ENCODE measurements at regions not wholly inside any gene's neighbourhood (a gene's known extent, or its start where the extent isn't known, plus 50 kb on each side); places are given as distances from the start of the nearest gene placed in this dataset.

- no peaks in the 10 kb centered on the region for H3K9me3 ChIP-seq (ENCODE audit: control insufficient read depth, insufficient read depth, low read length)
- Mint-ChIP-seq H3K4me3 (no peak overlapping the region), H3K9me3 (no peaks in the 10 kb centered on the region), H3K4me1 (no peaks in the 10 kb centered on the region), H3K27ac (no peak overlapping the region), H3K27me3 (ENCODE audit: low read depth in 2 of 2) (peaks cover 5 to 28% of the 10 kb centered on the region in 2 donors), H3K36me3 (no peaks in the 10 kb centered on the region)
- intact Hi-C loops (cut with micrococcal nuclease): no loop called here
- H3K27ac ChIP-seq (ENCODE audit: low read length): no peak overlapping the region
- no peaks in the 10 kb centered on the region for H3K27me3 ChIP-seq (ENCODE audit: control insufficient read depth, insufficient read depth, low read length)
- ATAC-seq (no peak), DNase-seq (no peak)
- no peaks in the 10 kb centered on the region for H3K36me3 ChIP-seq (ENCODE audit: control insufficient read depth, insufficient read depth, low read length)
- 90% methylated on average over 1 of the region's 1 CpG for WGBS (ENCODE audit: insufficient coverage)
- TF ChIP-seq CTCF (IDR thresholded peaks at IDR 0.05): no peak
- H3K4me3 ChIP-seq (ENCODE audit: low read length): no peak overlapping the region
- H3K4me1 ChIP-seq (ENCODE audit: control insufficient read depth, insufficient read depth, low read length): no peaks in the 10 kb centered on the region
Measured at GRCh38 chr2:196426122-196426521, 213.4 kb upstream of the CCDC150 start.

GRCh38 chr2:196427986-196428634 lies 211.4 kb upstream of the CCDC150 start:
- Mint-ChIP-seq H3K4me3 (no peak overlapping the region), H3K36me3 (no peaks in the 10 kb centered on the region), H3K9me3 (no peaks in the 10 kb centered on the region), H3K27ac (no peak overlapping the region), H3K27me3 (ENCODE audit: low read depth in 2 of 2) (peaks cover 7 to 37% of the 10 kb centered on the region in 2 donors), H3K4me1 (no peaks in the 10 kb centered on the region)
- intact Hi-C loops (cut with micrococcal nuclease): no loop called here
- no peaks in the 10 kb centered on the region for H3K36me3 ChIP-seq (ENCODE audit: control insufficient read depth, insufficient read depth, low read length)
- H3K9me3 ChIP-seq (ENCODE audit: control insufficient read depth, insufficient read depth, low read length): no peaks in the 10 kb centered on the region
- DNase-seq: no peak
- peaks cover 2% of the 10 kb centered on the region for H3K27me3 ChIP-seq (ENCODE audit: control insufficient read depth, insufficient read depth, low read length)
- no peak for TF ChIP-seq CTCF (IDR thresholded peaks at IDR 0.05)
- no peak for ATAC-seq
- no peak overlapping the region for H3K27ac ChIP-seq (ENCODE audit: low read length)
- no peak overlapping the region for H3K4me3 ChIP-seq (ENCODE audit: low read length)
- 8% methylated on average over 2 of the region's 2 CpGs for WGBS (ENCODE audit: insufficient coverage)
- no peaks in the 10 kb centered on the region for H3K4me1 ChIP-seq (ENCODE audit: control insufficient read depth, insufficient read depth, low read length)

- WGBS (ENCODE audit: insufficient coverage): no CpG with 5 or more reads among the region's 2 CpGs
- Histone ChIP-seq H3K27me3 (ENCODE audit: control insufficient read depth, insufficient read depth, low read length) (peaks cover 2% of the 10 kb centered on the region), H3K9me3 (ENCODE audit: control insufficient read depth, insufficient read depth, low read length) (no peaks in the 10 kb centered on the region), H3K4me1 (ENCODE audit: control insufficient read depth, insufficient read depth, low read length) (no peaks in the 10 kb centered on the region), H3K4me3 (ENCODE audit: low read length) (no peak overlapping the region), H3K36me3 (ENCODE audit: control insufficient read depth, insufficient read depth, low read length) (no peaks in the 10 kb centered on the region), H3K27ac (ENCODE audit: low read length) (no peak overlapping the region)
- Mint-ChIP-seq H3K4me1 (no peaks in the 10 kb centered on the region), H3K36me3 (no peaks in the 10 kb centered on the region), H3K4me3 (no peak overlapping the region), H3K9me3 (no peaks in the 10 kb centered on the region), H3K27me3 (ENCODE audit: low read depth in 2 of 2) (peaks cover 7 to 43% of the 10 kb centered on the region in 2 donors), H3K27ac (no peak overlapping the region)
- TF ChIP-seq CTCF (IDR thresholded peaks at IDR 0.05): no peak
- intact Hi-C loops (cut with micrococcal nuclease): no loop called here
- no peak for DNase-seq
- ATAC-seq: no peak
Measured at GRCh38 chr2:196431076-196431475, 208.4 kb upstream of the CCDC150 start.

DNA sequence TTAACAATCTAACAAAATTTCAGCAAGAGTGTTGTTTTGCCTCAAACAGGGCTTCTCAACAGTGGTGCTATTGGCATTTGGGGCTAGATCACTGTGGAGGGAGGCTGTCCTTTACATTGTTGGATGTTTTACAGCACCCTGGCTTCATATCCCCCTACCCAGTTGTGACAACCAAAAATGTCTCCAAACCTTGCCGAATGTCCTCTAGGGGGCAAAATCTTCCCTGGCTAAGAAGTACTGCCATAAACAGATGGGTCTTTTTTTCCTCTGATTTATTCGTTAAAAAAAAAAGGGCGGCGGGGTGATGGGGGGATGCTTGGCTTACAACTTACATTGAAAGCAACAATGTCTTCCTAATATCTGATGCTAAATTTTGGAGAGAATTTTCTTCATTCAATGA lies 207.6 kb upstream of the CCDC150 start:
- peaks cover 2% of the 10 kb centered on the region for H3K27me3 ChIP-seq (ENCODE audit: control insufficient read depth, insufficient read depth, low read length)
- DNase-seq: no peak
- Mint-ChIP-seq H3K4me1 (no peaks in the 10 kb centered on the region), H3K27me3 (ENCODE audit: low read depth in 2 of 2) (peaks cover 10 to 47% of the 10 kb centered on the region in 2 donors), H3K27ac (no peak overlapping the region), H3K36me3 (no peaks in the 10 kb centered on the region), H3K4me3 (no peak overlapping the region), H3K9me3 (no peaks in the 10 kb centered on the region)
- ATAC-seq: no peak
- intact Hi-C loops (cut with micrococcal nuclease): no loop called here
- H3K4me3 ChIP-seq (ENCODE audit: low read length): no peak overlapping the region
- no peaks in the 10 kb centered on the region for H3K36me3 ChIP-seq (ENCODE audit: control insufficient read depth, insufficient read depth, low read length)
- 54% methylated on average over 1 of the region's 4 CpGs for WGBS (ENCODE audit: insufficient coverage)
- no peak for TF ChIP-seq CTCF (IDR thresholded peaks at IDR 0.05)
- H3K27ac ChIP-seq (ENCODE audit: low read length): no peak overlapping the region
- no peaks in the 10 kb centered on the region for H3K4me1 ChIP-seq (ENCODE audit: control insufficient read depth, insufficient read depth, low read length)
- H3K9me3 ChIP-seq (ENCODE audit: control insufficient read depth, insufficient read depth, low read length): no peaks in the 10 kb centered on the region
